Ishikawa (cell line): ENCODE measurements at regions not wholly inside any gene's neighbourhood (a gene's known extent, or its start where the extent isn't known, plus 50 kb on each side); places are given as distances from the start of the nearest gene placed in this dataset.

Source experiments
- EGR1 ChIP-seq: IDR thresholded peaks from 2 replicates; pipeline ENCODE4 v1.6.1; 2012
- FOXM1 ChIP-seq: IDR thresholded peaks from 2 replicates; pipeline ENCODE4 v1.6.1; 2012; ENCODE audit warnings: low read depth, borderline replicate concordance
- TAF1 ChIP-seq: IDR thresholded peaks from 2 replicates; pipeline ENCODE4 v1.6.1; 2012; ENCODE audit warnings: low read depth, mild to moderate bottlenecking
- YY1 ChIP-seq: IDR thresholded peaks from 2 replicates; pipeline ENCODE4 v1.6.1; 2012; ENCODE audit warnings: low read depth
- TF ChIP-seq, protein P1 (sequence below): IDR thresholded peaks from 2 replicates; pipeline ENCODE4 v1.6.1; 2012; ENCODE audit warnings: low read depth, mild to moderate bottlenecking

DNA sequence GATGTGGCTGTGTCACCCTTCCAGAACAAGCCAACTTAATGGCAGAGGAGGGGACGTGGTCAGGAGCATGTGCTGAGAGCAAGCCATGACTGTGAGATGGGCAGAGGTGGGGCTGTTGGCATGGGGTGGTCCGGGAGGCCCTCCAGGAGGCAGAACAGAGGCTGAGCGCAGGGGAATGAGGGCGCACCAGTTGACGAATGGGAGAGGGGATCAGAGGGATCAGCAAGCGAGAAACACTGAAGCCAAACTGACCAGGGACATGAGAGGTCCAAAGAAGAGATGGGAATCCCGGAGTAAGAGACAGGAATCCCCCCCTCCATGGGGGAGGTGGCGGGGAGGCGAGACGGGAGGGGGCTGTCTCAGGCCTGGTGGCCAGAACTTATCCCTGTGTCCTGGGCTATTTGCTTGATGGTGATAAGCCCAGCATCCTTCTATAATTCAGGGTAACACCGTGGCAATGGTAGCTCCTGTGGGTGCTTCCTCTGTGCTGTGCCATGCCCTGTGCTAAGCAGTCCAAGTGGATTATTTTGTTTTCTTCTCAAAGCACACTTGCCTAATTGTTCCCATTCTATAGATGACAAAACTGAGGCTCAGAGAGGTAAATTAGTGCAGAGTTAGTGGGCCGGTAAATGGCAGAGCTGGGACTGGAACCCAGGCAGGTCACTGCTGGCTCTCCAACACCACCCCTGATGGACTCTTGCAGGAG lies 83.4 kb upstream of the SHISAL1 start:
- TF ChIP-seq FOXM1 (no peak), TAF1 (no peak), YY1 (no peak), EGR1 (no peak)
- TF ChIP-seq, protein P1, sequence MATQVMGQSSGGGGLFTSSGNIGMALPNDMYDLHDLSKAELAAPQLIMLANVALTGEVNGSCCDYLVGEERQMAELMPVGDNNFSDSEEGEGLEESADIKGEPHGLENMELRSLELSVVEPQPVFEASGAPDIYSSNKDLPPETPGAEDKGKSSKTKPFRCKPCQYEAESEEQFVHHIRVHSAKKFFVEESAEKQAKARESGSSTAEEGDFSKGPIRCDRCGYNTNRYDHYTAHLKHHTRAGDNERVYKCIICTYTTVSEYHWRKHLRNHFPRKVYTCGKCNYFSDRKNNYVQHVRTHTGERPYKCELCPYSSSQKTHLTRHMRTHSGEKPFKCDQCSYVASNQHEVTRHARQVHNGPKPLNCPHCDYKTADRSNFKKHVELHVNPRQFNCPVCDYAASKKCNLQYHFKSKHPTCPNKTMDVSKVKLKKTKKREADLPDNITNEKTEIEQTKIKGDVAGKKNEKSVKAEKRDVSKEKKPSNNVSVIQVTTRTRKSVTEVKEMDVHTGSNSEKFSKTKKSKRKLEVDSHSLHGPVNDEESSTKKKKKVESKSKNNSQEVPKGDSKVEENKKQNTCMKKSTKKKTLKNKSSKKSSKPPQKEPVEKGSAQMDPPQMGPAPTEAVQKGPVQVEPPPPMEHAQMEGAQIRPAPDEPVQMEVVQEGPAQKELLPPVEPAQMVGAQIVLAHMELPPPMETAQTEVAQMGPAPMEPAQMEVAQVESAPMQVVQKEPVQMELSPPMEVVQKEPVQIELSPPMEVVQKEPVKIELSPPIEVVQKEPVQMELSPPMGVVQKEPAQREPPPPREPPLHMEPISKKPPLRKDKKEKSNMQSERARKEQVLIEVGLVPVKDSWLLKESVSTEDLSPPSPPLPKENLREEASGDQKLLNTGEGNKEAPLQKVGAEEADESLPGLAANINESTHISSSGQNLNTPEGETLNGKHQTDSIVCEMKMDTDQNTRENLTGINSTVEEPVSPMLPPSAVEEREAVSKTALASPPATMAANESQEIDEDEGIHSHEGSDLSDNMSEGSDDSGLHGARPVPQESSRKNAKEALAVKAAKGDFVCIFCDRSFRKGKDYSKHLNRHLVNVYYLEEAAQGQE = no peak
